ENCODE measurements at regions not wholly inside any gene's neighbourhood (a gene's known extent, or its start where the extent isn't known, plus 50 kb on each side); places are given as distances from the start of the nearest gene placed in this dataset.

GRCh38 chr20:40860487-40860902 lies 168.1 kb upstream of the TOP1 start (continued):
- TF ChIP-seq, protein P1, sequence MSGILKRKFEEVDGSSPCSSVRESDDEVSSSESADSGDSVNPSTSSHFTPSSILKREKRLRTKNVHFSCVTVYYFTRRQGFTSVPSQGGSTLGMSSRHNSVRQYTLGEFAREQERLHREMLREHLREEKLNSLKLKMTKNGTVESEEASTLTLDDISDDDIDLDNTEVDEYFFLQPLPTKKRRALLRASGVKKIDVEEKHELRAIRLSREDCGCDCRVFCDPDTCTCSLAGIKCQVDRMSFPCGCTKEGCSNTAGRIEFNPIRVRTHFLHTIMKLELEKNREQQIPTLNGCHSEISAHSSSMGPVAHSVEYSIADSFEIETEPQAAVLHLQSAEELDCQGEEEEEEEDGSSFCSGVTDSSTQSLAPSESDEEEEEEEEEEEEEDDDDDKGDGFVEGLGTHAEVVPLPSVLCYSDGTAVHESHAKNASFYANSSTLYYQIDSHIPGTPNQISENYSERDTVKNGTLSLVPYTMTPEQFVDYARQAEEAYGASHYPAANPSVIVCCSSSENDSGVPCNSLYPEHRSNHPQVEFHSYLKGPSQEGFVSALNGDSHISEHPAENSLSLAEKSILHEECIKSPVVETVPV (CRISPR knock-in tag; IDR thresholded peaks at IDR 0.05), result no peak
- no peak for TF ChIP-seq RARB (CRISPR knock-in tag; IDR thresholded peaks at IDR 0.05)
- no peak for TF ChIP-seq ZC3H10 (CRISPR knock-in tag; IDR thresholded peaks at IDR 0.05)
- TF ChIP-seq TOX (CRISPR knock-in tag; IDR thresholded peaks at IDR 0.05; ENCODE audit: borderline replicate concordance), result no peak

GRCh38 chr20:40861427-40862008 lies 167.1 kb upstream of the TOP1 start:
- TF ChIP-seq ZNF70 (CRISPR knock-in tag; IDR thresholded peaks at IDR 0.05) (no peak), RARB (CRISPR knock-in tag; IDR thresholded peaks at IDR 0.05) (no peak), ZNF565 (CRISPR knock-in tag; conservative IDR thresholded peaks at IDR 0.05; ENCODE audit: low read depth) (no peak), TOX (CRISPR knock-in tag; IDR thresholded peaks at IDR 0.05; ENCODE audit: borderline replicate concordance) (no peak), SNAI2 (CRISPR knock-in tag; IDR thresholded peaks at IDR 0.05) (no peak), ESRRG (CRISPR knock-in tag; IDR thresholded peaks at IDR 0.05) (no peak), ZFP3 (CRISPR knock-in tag; IDR thresholded peaks at IDR 0.05) (no peak)
- TF ChIP-seq, protein P1 (CRISPR knock-in tag; IDR thresholded peaks at IDR 0.05), result no peak
- TF ChIP-seq, protein P2, sequence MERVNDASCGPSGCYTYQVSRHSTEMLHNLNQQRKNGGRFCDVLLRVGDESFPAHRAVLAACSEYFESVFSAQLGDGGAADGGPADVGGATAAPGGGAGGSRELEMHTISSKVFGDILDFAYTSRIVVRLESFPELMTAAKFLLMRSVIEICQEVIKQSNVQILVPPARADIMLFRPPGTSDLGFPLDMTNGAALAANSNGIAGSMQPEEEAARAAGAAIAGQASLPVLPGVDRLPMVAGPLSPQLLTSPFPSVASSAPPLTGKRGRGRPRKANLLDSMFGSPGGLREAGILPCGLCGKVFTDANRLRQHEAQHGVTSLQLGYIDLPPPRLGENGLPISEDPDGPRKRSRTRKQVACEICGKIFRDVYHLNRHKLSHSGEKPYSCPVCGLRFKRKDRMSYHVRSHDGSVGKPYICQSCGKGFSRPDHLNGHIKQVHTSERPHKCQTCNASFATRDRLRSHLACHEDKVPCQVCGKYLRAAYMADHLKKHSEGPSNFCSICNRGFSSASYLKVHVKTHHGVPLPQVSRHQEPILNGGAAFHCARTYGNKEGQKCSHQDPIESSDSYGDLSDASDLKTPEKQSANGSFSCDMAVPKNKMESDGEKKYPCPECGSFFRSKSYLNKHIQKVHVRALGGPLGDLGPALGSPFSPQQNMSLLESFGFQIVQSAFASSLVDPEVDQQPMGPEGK (CRISPR knock-in tag; IDR thresholded peaks at IDR 0.05; ENCODE audit: borderline replicate concordance), result no peak
- ATAC-seq, result no peak

GRCh38 chr20:40863355-40863919 lies 165.2 kb upstream of the TOP1 start:
- TF ChIP-seq ZNF8 (CRISPR knock-in tag; IDR thresholded peaks at IDR 0.05), result no peak
- TF ChIP-seq, protein P3, sequence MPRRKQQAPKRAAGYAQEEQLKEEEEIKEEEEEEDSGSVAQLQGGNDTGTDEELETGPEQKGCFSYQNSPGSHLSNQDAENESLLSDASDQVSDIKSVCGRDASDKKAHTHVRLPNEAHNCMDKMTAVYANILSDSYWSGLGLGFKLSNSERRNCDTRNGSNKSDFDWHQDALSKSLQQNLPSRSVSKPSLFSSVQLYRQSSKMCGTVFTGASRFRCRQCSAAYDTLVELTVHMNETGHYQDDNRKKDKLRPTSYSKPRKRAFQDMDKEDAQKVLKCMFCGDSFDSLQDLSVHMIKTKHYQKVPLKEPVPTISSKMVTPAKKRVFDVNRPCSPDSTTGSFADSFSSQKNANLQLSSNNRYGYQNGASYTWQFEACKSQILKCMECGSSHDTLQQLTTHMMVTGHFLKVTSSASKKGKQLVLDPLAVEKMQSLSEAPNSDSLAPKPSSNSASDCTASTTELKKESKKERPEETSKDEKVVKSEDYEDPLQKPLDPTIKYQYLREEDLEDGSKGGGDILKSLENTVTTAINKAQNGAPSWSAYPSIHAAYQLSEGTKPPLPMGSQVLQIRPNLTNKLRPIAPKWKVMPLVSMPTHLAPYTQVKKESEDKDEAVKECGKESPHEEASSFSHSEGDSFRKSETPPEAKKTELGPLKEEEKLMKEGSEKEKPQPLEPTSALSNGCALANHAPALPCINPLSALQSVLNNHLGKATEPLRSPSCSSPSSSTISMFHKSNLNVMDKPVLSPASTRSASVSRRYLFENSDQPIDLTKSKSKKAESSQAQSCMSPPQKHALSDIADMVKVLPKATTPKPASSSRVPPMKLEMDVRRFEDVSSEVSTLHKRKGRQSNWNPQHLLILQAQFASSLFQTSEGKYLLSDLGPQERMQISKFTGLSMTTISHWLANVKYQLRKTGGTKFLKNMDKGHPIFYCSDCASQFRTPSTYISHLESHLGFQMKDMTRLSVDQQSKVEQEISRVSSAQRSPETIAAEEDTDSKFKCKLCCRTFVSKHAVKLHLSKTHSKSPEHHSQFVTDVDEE (CRISPR knock-in tag; IDR thresholded peaks at IDR 0.05), result no peak
- TF ChIP-seq RARB (CRISPR knock-in tag; IDR thresholded peaks at IDR 0.05), result no peak
- ATAC-seq, result no peak

DNA sequence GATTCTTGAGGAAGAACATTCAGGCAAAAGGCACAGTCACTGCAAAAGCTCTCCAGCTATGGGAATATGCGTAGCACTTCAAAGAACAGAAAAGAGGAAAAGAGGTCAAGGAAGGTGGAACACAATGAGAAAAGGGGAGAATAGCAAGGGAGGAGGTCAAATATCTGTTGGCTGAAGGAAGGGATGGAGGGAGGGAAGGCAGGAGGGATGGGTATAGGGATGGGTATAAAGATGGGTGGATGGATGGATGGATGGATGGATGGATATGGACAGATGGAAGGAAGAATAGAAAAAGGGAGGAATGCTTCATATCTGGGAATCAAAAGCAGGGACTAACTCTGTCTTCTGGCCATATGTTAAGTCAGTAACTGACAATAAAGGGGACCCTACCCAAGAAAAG lies 164.2 kb upstream of the TOP1 start:
- ATAC-seq, result no peak
- TF ChIP-seq SNAI2 (CRISPR knock-in tag; IDR thresholded peaks at IDR 0.05) (no peak), PPARA (CRISPR knock-in tag; IDR thresholded peaks at IDR 0.05; ENCODE audit: borderline replicate concordance) (no peak), GLIS3 (CRISPR knock-in tag; IDR thresholded peaks at IDR 0.05) (no peak), ZNF70 (CRISPR knock-in tag; IDR thresholded peaks at IDR 0.05) (no peak), OSR1 (CRISPR knock-in tag; IDR thresholded peaks at IDR 0.05) (no peak), TCF4 (CRISPR knock-in tag; IDR thresholded peaks at IDR 0.05; ENCODE audit: borderline replicate concordance) (no peak), POU6F1 (CRISPR knock-in tag; IDR thresholded peaks at IDR 0.05; ENCODE audit: borderline replicate concordance, low read depth) (no peak), ZFP30 (CRISPR knock-in tag; IDR thresholded peaks at IDR 0.05) (no peak), ARNTL (CRISPR knock-in tag; IDR thresholded peaks at IDR 0.05; ENCODE audit: borderline replicate concordance, low read depth) (no peak), ZNF565 (CRISPR knock-in tag; conservative IDR thresholded peaks at IDR 0.05; ENCODE audit: low read depth) (no peak), ZC3H10 (CRISPR knock-in tag; IDR thresholded peaks at IDR 0.05) (no peak), ZFP3 (CRISPR knock-in tag; IDR thresholded peaks at IDR 0.05) (no peak), CSDC2 (CRISPR knock-in tag; IDR thresholded peaks at IDR 0.05) (no peak), BACH2 (CRISPR knock-in tag; IDR thresholded peaks at IDR 0.05; ENCODE audit: borderline replicate concordance) (no peak), ZNF8 (CRISPR knock-in tag; IDR thresholded peaks at IDR 0.05) (no peak)
- TF ChIP-seq, protein P3 (CRISPR knock-in tag; IDR thresholded peaks at IDR 0.05), result no peak
- TF ChIP-seq, protein P4, sequence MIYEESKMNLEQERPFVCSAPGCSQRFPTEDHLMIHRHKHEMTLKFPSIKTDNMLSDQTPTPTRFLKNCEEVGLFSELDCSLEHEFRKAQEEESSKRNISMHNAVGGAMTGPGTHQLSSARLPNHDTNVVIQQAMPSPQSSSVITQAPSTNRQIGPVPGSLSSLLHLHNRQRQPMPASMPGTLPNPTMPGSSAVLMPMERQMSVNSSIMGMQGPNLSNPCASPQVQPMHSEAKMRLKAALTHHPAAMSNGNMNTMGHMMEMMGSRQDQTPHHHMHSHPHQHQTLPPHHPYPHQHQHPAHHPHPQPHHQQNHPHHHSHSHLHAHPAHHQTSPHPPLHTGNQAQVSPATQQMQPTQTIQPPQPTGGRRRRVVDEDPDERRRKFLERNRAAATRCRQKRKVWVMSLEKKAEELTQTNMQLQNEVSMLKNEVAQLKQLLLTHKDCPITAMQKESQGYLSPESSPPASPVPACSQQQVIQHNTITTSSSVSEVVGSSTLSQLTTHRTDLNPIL (CRISPR knock-in tag; IDR thresholded peaks at IDR 0.05; ENCODE audit: low read depth), result no peak
